H1 (cell line): ENCODE measurements at regions not wholly inside any gene's neighbourhood (a gene's known extent, or its start where the extent isn't known, plus 50 kb on each side); places are given as distances from the start of the nearest gene placed in this dataset.

Experiments
- CTCF ChIA-PET: fragments of 300-600 bp; sonication (Branson Sonifier 250); formaldehyde crosslinking; loops from one replicate; lab custom pipeline; 2021; ENCODE audit not compliant: partially characterized antibody; lab: Charles Lee
- POLR2A ChIA-PET: fragments of 300-600 bp; sonication (Branson Sonifier 250); formaldehyde crosslinking; loops from one replicate; lab custom pipeline; 2021; ENCODE audit warnings: inconsistent platforms; ENCODE audit not compliant: partially characterized antibody; lab: Charles Lee
- DNase-seq, 2 experiments: peaks; one replicate each; pipeline versions ENCODE4 v3.0.0 to v3.0.0-alpha.2; 2010 to 2022; ENCODE audit warnings: low spot score in 2 of 2, low read depth in 1 of 2, mixed read lengths in 1 of 2
- FAIRE-seq: peaks from 2 replicates; lab custom pipeline; 2011; peaks lifted over from hg19 to GRCh38; lab: Jason Lieb, UNC
- H2AFZ ChIP-seq: 2 replicates; pipeline ENCODE4 v1.8.1; 2012; ENCODE audit warnings: low read length, inconsistent platforms
- H2AK5ac ChIP-seq: 2 replicates; pipeline ENCODE4 v1.6.1; 2013; ENCODE audit warnings: low read depth, low read length
- H2BK120ac ChIP-seq: replicated peaks from 2 replicates; pipeline ENCODE3; 2013; ENCODE audit warnings: low read depth, low read length, inconsistent platforms
- H2BK12ac ChIP-seq: 2 replicates; pipeline ENCODE4 v1.6.1; 2013; ENCODE audit warnings: low read depth, low read length
- H2BK15ac ChIP-seq: 2 replicates; pipeline ENCODE4 v1.6.1; 2013; ENCODE audit warnings: low read length
- H2BK20ac ChIP-seq: 2 replicates; pipeline ENCODE4 v1.6.1; 2013; ENCODE audit warnings: low read length
- H2BK5ac ChIP-seq: 2 replicates; pipeline ENCODE4 v1.6.1; 2013; ENCODE audit warnings: low read depth, low read length
- H3K14ac ChIP-seq: 2 replicates; pipeline ENCODE4 v1.6.1; 2013; ENCODE audit warnings: inconsistent platforms; ENCODE audit not compliant: insufficient read length
- H3K18ac ChIP-seq: 2 replicates; pipeline ENCODE4 v1.6.1; 2013; ENCODE audit warnings: low read length; ENCODE audit errors: extremely low read depth
- H3K23ac ChIP-seq: 2 replicates; pipeline ENCODE4 v1.6.1; 2013; ENCODE audit warnings: inconsistent platforms; ENCODE audit not compliant: insufficient read length
- H3K23me2 ChIP-seq: 2 replicates; pipeline ENCODE4 v1.6.1; 2013; ENCODE audit warnings: low read depth, low read length
- H3K27ac ChIP-seq: 2 replicates; pipeline ENCODE4 v1.6.1; 2011; ENCODE audit warnings: low read depth, low read length, inconsistent platforms
- H3K27me3 ChIP-seq, 4 experiments: replicated peaks in 1 of 4; 1 replicate in 1 of 4; 2 replicates in 3 of 4; pipeline versions ENCODE4 v1.6.1 to v1.8.1; 2011 to 2013; ENCODE audit warnings: low read length in 3 of 4, mild to moderate bottlenecking in 3 of 4, inconsistent platforms in 2 of 4, mixed read lengths in 2 of 4, moderate library complexity in 1 of 4; ENCODE audit not compliant: control insufficient read depth in 3 of 4, insufficient read depth in 3 of 4; ENCODE audit errors: extremely low read depth in 1 of 4
- H3K36me3 ChIP-seq, 4 experiments: 2 replicates each; pipeline versions ENCODE4 v1.6.1 to v1.8.1; 2011 to 2013; ENCODE audit warnings: mild to moderate bottlenecking in 4 of 4, low read length in 3 of 4, moderate library complexity in 2 of 4, control low read depth in 1 of 4, inconsistent platforms in 1 of 4; ENCODE audit not compliant: insufficient read depth in 4 of 4, control insufficient read depth in 2 of 4
- H3K4ac ChIP-seq: replicated peaks from 2 replicates; pipeline ENCODE3; 2013; ENCODE audit warnings: low read length, low read depth, mixed read lengths, inconsistent platforms; ENCODE audit not compliant: insufficient read length
- H3K4me1 ChIP-seq, 4 experiments: replicated peaks in 1 of 4; 1 replicate in 1 of 4; 2 replicates in 3 of 4; pipeline versions ENCODE4 v1.6.1 to v1.8.1; 2011 to 2013; ENCODE audit warnings: low read length in 3 of 4, inconsistent platforms in 2 of 4, mixed read lengths in 1 of 4; ENCODE audit not compliant: insufficient read depth in 4 of 4, control insufficient read depth in 3 of 4
- H3K4me2 ChIP-seq, 2 experiments: 2 replicates each; pipeline versions ENCODE4 v1.6.1 to v1.8.1; 2011 to 2013; ENCODE audit warnings: low read depth in 2 of 2, low read length in 2 of 2, control low read depth in 1 of 2, inconsistent platforms in 1 of 2, mild to moderate bottlenecking in 1 of 2; ENCODE audit not compliant: insufficient read depth in 1 of 2
- H3K4me3 ChIP-seq, 4 experiments: fragments of 200-600, 300-600 bp in 1 of 4; sonication (generic), shearing (Covaris generic), sonication (Bioruptor Twin) in 1 of 4; 2 replicates each; pipeline versions ENCODE4 v1.5.1 to v1.8.1; 2011 to 2016; ENCODE audit warnings: low read length in 4 of 4, low read depth in 3 of 4, control low read depth in 2 of 4, inconsistent platforms in 2 of 4, mild to moderate bottlenecking in 2 of 4, mixed read lengths in 1 of 4, moderate library complexity in 1 of 4; ENCODE audit not compliant: insufficient read depth in 2 of 4; ENCODE audit errors: extremely low read depth in 1 of 4
- H3K56ac ChIP-seq: replicated peaks from 2 replicates; pipeline ENCODE3; 2013; ENCODE audit warnings: low read depth, mild to moderate bottlenecking, mixed read lengths, low read length, inconsistent platforms; ENCODE audit not compliant: insufficient read length
- H3K79me1 ChIP-seq: 2 replicates; pipeline ENCODE4 v1.6.1; 2013; ENCODE audit warnings: low read depth, low read length, control low read depth
- H3K79me2 ChIP-seq, 2 experiments: 2 replicates each; pipeline versions ENCODE4 v1.6.1 to v1.8.1; 2012 to 2013; ENCODE audit warnings: low read length in 2 of 2, mild to moderate bottlenecking in 2 of 2, inconsistent platforms in 1 of 2; ENCODE audit not compliant: insufficient read depth in 2 of 2, control insufficient read depth in 1 of 2
- H3K9ac ChIP-seq, 4 experiments: replicated peaks in 1 of 4; 1 replicate in 1 of 4; 2 replicates in 3 of 4; pipeline versions ENCODE4 v1.6.1 to v1.8.1; 2011 to 2013; ENCODE audit warnings: low read depth in 3 of 4, low read length in 3 of 4, control low read depth in 2 of 4, mild to moderate bottlenecking in 2 of 4, moderate library complexity in 2 of 4, inconsistent platforms in 1 of 4; ENCODE audit errors: extremely low read depth in 1 of 4
- H3K9me3 ChIP-seq, 2 experiments: 2 replicates each; pipeline versions ENCODE4 v1.6.1 to v1.8.1; 2012 to 2013; ENCODE audit warnings: mild to moderate bottlenecking in 2 of 2, moderate library complexity in 2 of 2, control low read depth in 1 of 2, inconsistent platforms in 1 of 2, low read depth in 1 of 2, low read length in 1 of 2, mixed read lengths in 1 of 2; ENCODE audit not compliant: insufficient read depth in 2 of 2
- H4K20me1 ChIP-seq, 2 experiments: replicated peaks in 1 of 2; 2 replicates each; pipeline versions ENCODE3 to v1.8.1; 2011 to 2013; ENCODE audit warnings: inconsistent platforms in 2 of 2, low read length in 2 of 2, mild to moderate bottlenecking in 1 of 2; ENCODE audit not compliant: insufficient read depth in 2 of 2, control insufficient read depth in 1 of 2
- H4K5ac ChIP-seq: 2 replicates; pipeline ENCODE4 v1.6.1; 2013; ENCODE audit warnings: low read length, low read depth, mixed read lengths, inconsistent platforms; ENCODE audit not compliant: insufficient read length
- H4K8ac ChIP-seq: 2 replicates; pipeline ENCODE4 v1.8.0; 2013; ENCODE audit warnings: mild to moderate bottlenecking, moderate library complexity, low read length, inconsistent platforms; ENCODE audit not compliant: insufficient read depth; ENCODE audit errors: extremely low read depth
- H4K91ac ChIP-seq: replicated peaks from 2 replicates; pipeline ENCODE3; 2013; ENCODE audit warnings: low read length, mixed read lengths, inconsistent platforms; ENCODE audit not compliant: insufficient read length
- BRCA1 ChIP-seq: IDR thresholded peaks from 2 replicates; pipeline ENCODE4 v1.6.1; 2012; ENCODE audit warnings: low read depth, low read length, improper control_type of control experiment
- CBX5 ChIP-seq: fragments of 300-800, 300-1000 bp; sonication (generic); IDR thresholded peaks from 2 replicates; pipeline ENCODE4 v1.7.1; 2016; ENCODE audit warnings: antibody characterized with exemption, low read length, low read depth
- CEBPB ChIP-seq: IDR thresholded peaks from 2 replicates; pipeline ENCODE4 v1.6.1; 2012; ENCODE audit warnings: low read depth, low read length
- CREB1 ChIP-seq: IDR thresholded peaks from 2 replicates; pipeline ENCODE4 v1.6.1; 2012; ENCODE audit warnings: inconsistent platforms
- EP300 ChIP-seq, 2 experiments: IDR thresholded peaks; 1 replicate in 1 of 2; 2 replicates in 1 of 2; pipeline ENCODE4 v1.6.1; 2011 to 2012; ENCODE audit warnings: low read depth in 2 of 2, low read length in 2 of 2, mild to moderate bottlenecking in 2 of 2, borderline replicate concordance in 1 of 2, inconsistent platforms in 1 of 2, moderate library complexity in 1 of 2
- GABPA ChIP-seq: IDR thresholded peaks from 2 replicates; pipeline ENCODE4 v1.6.1; 2011; ENCODE audit warnings: mild to moderate bottlenecking, low read length, moderate library complexity, borderline replicate concordance; ENCODE audit not compliant: insufficient read depth
- PHF8 ChIP-seq: fragments of 200-600 bp; sonication (generic); conservative IDR thresholded peaks from 2 replicates; pipeline ENCODE4 v1.7.1; 2012; ENCODE audit warnings: low read depth, mild to moderate bottlenecking, inconsistent platforms, low read length, moderate library complexity
- POLR2AphosphoS5 ChIP-seq: IDR thresholded peaks from 2 replicates; pipeline ENCODE4 v1.6.1; 2011; ENCODE audit warnings: low read depth, low read length
- RAD21 ChIP-seq, 2 experiments: IDR thresholded peaks in 1 of 2; conservative IDR thresholded peaks in 1 of 2; 2 replicates each; pipeline ENCODE4 v1.6.1; 2011; ENCODE audit warnings: low read depth in 2 of 2, low read length in 2 of 2, improper control_type of control experiment in 1 of 2, inconsistent platforms in 1 of 2, mild to moderate bottlenecking in 1 of 2, moderate library complexity in 1 of 2
- RFX5 ChIP-seq: IDR thresholded peaks from 2 replicates; pipeline ENCODE4 v1.6.1; 2011; ENCODE audit warnings: low read depth, low read length, improper control_type of control experiment, borderline replicate concordance
- RXRA ChIP-seq: IDR thresholded peaks from 2 replicates; pipeline ENCODE4 v1.6.1; 2011; ENCODE audit warnings: low read depth, mild to moderate bottlenecking, low read length, moderate library complexity; ENCODE audit not compliant: insufficient read depth
- SIX5 ChIP-seq: IDR thresholded peaks from 2 replicates; pipeline ENCODE4 v1.6.1; 2011; ENCODE audit warnings: mild to moderate bottlenecking, low read depth, low read length
- TEAD4 ChIP-seq: IDR thresholded peaks from 2 replicates; pipeline ENCODE4 v1.6.1; 2012; ENCODE audit warnings: low read depth, low read length, inconsistent platforms, mixed read lengths
- WGBS, 2 experiments: shearing (Covaris generic) in 1 of 2; methylation state at CpG; one replicate each; pipeline versions ENCODE4 v1.1.6 to v1.1.7; 2013 to 2015; ENCODE audit warnings: low lambda C conversion rate in 2 of 2, mixed read lengths in 2 of 2, inconsistent platforms in 1 of 2, low coverage in 1 of 2, missing lambda C conversion rate in 1 of 2; ENCODE audit not compliant: insufficient replicate concordance in 2 of 2, insufficient coverage in 1 of 2, insufficient read length in 1 of 2; ENCODE audit errors: extremely low coverage in 1 of 2, missing lambda C conversion rate in 1 of 2; 5-methylcytosine and 5-hydroxymethylcytosine counted together
- TF ChIP-seq, protein P1 (sequence below): IDR thresholded peaks from 2 replicates; pipeline ENCODE4 v1.6.1; 2011; ENCODE audit warnings: low read depth, mild to moderate bottlenecking, low read length; ENCODE audit not compliant: insufficient read depth

DNA sequence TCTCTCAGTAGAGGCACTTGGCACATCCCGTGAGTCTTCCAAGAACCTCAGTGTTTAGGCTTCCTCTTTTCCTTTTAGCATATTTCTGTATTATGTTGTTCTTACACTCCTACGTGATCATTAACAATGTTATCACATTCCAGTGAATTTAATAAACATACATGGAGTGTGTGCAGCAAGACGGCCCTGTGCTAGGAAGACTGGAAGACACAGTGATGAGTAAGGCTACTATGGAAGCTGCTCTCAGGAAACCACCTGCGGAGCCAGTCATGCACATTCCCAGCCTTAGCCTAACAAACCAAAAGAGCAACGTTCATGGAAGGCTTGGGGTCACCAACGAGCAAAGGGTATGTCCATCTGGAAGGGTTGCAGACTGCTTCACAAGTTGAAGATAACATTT is 103.4 kb downstream of the ETAA1 start:
- Histone ChIP-seq H3K23me2 (no peaks in the 10 kb centered on the region), H2BK20ac (no peak overlapping the region), H3K56ac (no peak overlapping the region), H3K4me3 (no peak overlapping the region), H3K4me2 (no peak overlapping the region), H2BK5ac (no peak overlapping the region), H3K9me3 (no peaks in the 10 kb centered on the region), H4K20me1 (no peaks in the 10 kb centered on the region), H3K4ac (no peak overlapping the region), H3K79me2 (no peaks in the 10 kb centered on the region), H4K5ac (no peak overlapping the region), H2BK12ac (no peak overlapping the region), H3K9ac (no peak overlapping the region), H3K4me1 (no peaks in the 10 kb centered on the region), H3K23ac (no peak overlapping the region), H3K36me3 (no peaks in the 10 kb centered on the region), H3K27ac (no peak overlapping the region), H3K27me3 (no peaks in the 10 kb centered on the region), H2AFZ (no peak overlapping the region), H2AK5ac (no peak overlapping the region), H3K79me1 (no peaks in the 10 kb centered on the region), H3K18ac (no peak overlapping the region), H4K91ac (no peak overlapping the region), H3K14ac (no peak overlapping the region), H2BK15ac (no peak overlapping the region), H2BK120ac (no peak overlapping the region), H4K8ac (no peak overlapping the region)
- DNase-seq (no peak), FAIRE-seq (no peak)
- TF ChIP-seq POLR2AphosphoS5 (no peak), SIX5 (no peak), RXRA (no peak), BRCA1 (no peak), CREB1 (no peak), TEAD4 (no peak), CBX5 (no peak), GABPA (no peak), PHF8 (no peak), EP300 (IDR thresholded peaks at IDR 0.05; ENCODE audit: borderline replicate concordance in 1 of 2, low read depth in 2 of 2, low read length in 2 of 2) (no peak), CEBPB (no peak), RFX5 (no peak), RAD21 (IDR thresholded peaks at IDR 0.05 in 1 of 2, conservative IDR thresholded peaks at IDR 0.05 in 1 of 2; ENCODE audit: low read depth in 2 of 2, low read length in 2 of 2) (no peak)
- TF ChIP-seq, protein P1, sequence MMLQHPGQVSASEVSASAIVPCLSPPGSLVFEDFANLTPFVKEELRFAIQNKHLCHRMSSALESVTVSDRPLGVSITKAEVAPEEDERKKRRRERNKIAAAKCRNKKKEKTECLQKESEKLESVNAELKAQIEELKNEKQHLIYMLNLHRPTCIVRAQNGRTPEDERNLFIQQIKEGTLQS: no peak
- WGBS, 2 experiments: 90% methylated on average over 6 of the region's 6 CpGs; no CpG with 5 or more reads in 1 of the 2 experiments
- ChIA-PET CTCF (no interaction called here), POLR2A (no interaction called here)
